MCF 10A (cell line): ENCODE measurements at regions not wholly inside any gene's neighbourhood (a gene's known extent, or its start where the extent isn't known, plus 50 kb on each side); places are given as distances from the start of the nearest gene placed in this dataset.
"Not testable (repeated sequence)": the region's sequence is repeated elsewhere in the genome, so short reads cannot be mapped to it uniquely, and the experiment has no call there.

ENCODE experiments used
- BruUV-seq: library from RNA; stranded (reverse); fragments of 400-500 nt; replicated peaks from 2 replicates; lab custom pipeline; 2021; lab: Mats Ljungman, UMichigan
- CTCF ChIA-PET: fragments of 300-600 bp; sonication (Branson Sonifier 250); formaldehyde crosslinking; extraction: SDS; loops from one replicate; lab custom pipeline; 2021; ENCODE audit warnings: antibody characterized with exemption, inconsistent platforms; lab: Yijun Ruan, JAX
- POLR2A ChIA-PET: fragments of 300-600, 350-650 bp; sonication (Branson Sonifier 250); formaldehyde crosslinking; extraction: SDS; loops from one replicate; lab custom pipeline; 2020; ENCODE audit warnings: antibody characterized with exemption, inconsistent platforms; lab: Yijun Ruan, JAX
- DNase-seq: peaks from one replicate; pipeline ENCODE4 v3.0.0-alpha.2; 2018; ENCODE audit not compliant: unreplicated experiment
- H3K27ac Mint-ChIP-seq: one replicate; pipeline ENCODE4 v1.8.0; 2022; ENCODE audit warnings: mild to moderate bottlenecking, low read depth, mixed read lengths; ENCODE audit not compliant: unreplicated experiment
- H3K27me3 Mint-ChIP-seq: one replicate; pipeline ENCODE4 v1.8.0; 2022; ENCODE audit warnings: mixed read lengths; ENCODE audit not compliant: insufficient read depth, unreplicated experiment
- H3K36me3 Mint-ChIP-seq: one replicate; pipeline ENCODE4 v1.8.0; 2022; ENCODE audit warnings: mild to moderate bottlenecking, moderate library complexity, mixed read lengths; ENCODE audit not compliant: insufficient read depth, unreplicated experiment
- H3K4me1 Mint-ChIP-seq: one replicate; pipeline ENCODE4 v1.8.0; 2022; ENCODE audit warnings: mixed read lengths; ENCODE audit not compliant: insufficient read depth, unreplicated experiment
- H3K4me3 Mint-ChIP-seq: one replicate; pipeline ENCODE4 v1.8.0; 2022; ENCODE audit warnings: mild to moderate bottlenecking, moderate library complexity, mixed read lengths; ENCODE audit not compliant: unreplicated experiment
- H3K9me3 Mint-ChIP-seq: one replicate; pipeline ENCODE4 v1.8.0; 2022; ENCODE audit warnings: mixed read lengths; ENCODE audit not compliant: unreplicated experiment
- intact Hi-C: fragments of 100-400 bp; cut with micrococcal nuclease; formaldehyde crosslinking; loops from 2 replicates; pipeline ENCODE4 v1.14.1; 2022
- TF ChIP-seq, protein P1 (sequence below): fragments of 200-600 bp; IDR thresholded peaks from one replicate; pipeline ENCODE4 v1.8.0; 2022; ENCODE audit warnings: antibody characterized with exemption, mild to moderate bottlenecking; ENCODE audit not compliant: unreplicated experiment

DNA sequence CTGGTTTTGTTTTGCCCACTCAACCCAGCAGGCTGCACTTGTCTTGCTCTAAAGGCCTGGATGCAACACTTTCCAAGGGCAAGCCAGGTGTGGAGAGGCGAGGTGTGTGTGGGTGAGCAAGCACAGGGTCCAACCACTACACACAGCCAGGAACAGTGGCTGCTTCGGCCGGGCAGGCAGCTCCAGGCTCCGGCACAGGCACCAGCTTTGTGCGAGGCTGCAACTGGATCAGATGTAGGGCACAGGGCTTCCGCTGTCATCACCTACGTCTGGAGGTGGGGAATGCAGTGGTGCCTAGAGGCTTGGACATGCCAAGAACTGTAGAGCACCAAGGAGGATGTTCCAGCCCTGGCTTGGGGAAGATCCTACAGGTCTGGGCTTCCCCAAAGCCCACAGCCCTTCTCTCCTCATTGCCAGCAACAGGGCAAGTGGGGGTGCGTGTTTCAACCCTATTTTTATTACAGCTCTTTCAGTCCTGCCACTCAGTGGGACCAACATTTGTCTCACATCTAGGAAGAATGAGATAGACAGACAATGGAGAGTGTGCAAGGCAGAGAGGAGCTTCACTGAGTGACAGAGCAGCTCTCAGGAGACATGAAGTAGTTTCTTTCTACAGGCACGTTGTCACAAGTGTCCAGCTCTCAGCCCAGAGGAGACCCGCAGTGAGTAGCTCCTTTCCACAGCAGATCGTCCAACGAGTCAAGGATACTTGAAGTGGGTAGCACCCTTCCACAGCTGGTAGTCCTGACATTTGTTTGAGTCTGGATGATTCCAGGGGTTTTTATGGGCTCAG, 622.2 kb downstream of the CDH9 start:
- CTCF ChIA-PET, result no interaction called here

GRCh38 chr5:26390608-26391007, 647.8 kb downstream of the CDH9 start:
- BruUV-seq, result no TSS peak
- ChIA-PET CTCF (no interaction called here), POLR2A (no interaction called here)
- no peak overlapping the region for H3K4me3 Mint-ChIP-seq
- no peak for DNase-seq
- H3K36me3 Mint-ChIP-seq, result peaks cover 6% of the 10 kb centered on the region
- no peak overlapping the region for H3K27ac Mint-ChIP-seq
- TF ChIP-seq, protein P1, sequence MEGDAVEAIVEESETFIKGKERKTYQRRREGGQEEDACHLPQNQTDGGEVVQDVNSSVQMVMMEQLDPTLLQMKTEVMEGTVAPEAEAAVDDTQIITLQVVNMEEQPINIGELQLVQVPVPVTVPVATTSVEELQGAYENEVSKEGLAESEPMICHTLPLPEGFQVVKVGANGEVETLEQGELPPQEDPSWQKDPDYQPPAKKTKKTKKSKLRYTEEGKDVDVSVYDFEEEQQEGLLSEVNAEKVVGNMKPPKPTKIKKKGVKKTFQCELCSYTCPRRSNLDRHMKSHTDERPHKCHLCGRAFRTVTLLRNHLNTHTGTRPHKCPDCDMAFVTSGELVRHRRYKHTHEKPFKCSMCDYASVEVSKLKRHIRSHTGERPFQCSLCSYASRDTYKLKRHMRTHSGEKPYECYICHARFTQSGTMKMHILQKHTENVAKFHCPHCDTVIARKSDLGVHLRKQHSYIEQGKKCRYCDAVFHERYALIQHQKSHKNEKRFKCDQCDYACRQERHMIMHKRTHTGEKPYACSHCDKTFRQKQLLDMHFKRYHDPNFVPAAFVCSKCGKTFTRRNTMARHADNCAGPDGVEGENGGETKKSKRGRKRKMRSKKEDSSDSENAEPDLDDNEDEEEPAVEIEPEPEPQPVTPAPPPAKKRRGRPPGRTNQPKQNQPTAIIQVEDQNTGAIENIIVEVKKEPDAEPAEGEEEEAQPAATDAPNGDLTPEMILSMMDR, result no peak
- H3K4me1 Mint-ChIP-seq, result peaks cover 16% of the 10 kb centered on the region
- H3K27me3 Mint-ChIP-seq, result no peaks in the 10 kb centered on the region
- H3K9me3 Mint-ChIP-seq, result peaks cover 13% of the 10 kb centered on the region
- intact Hi-C loops, result no loop called here

More for the DNA sequence above, 622.2 kb downstream of the CDH9 start:
- Mint-ChIP-seq H3K27me3 (no peaks in the 10 kb centered on the region), H3K4me3 (no peak overlapping the region), H3K4me1 (no peaks in the 10 kb centered on the region), H3K27ac (no peak overlapping the region), H3K9me3 (peaks cover 10% of the 10 kb centered on the region), H3K36me3 (no peaks in the 10 kb centered on the region)
- TF ChIP-seq, protein P1, result no peak
- DNase-seq, result no peak
- intact Hi-C loops, result no loop called here
- no TSS peak for BruUV-seq
- POLR2A ChIA-PET, result no interaction called here

DNA sequence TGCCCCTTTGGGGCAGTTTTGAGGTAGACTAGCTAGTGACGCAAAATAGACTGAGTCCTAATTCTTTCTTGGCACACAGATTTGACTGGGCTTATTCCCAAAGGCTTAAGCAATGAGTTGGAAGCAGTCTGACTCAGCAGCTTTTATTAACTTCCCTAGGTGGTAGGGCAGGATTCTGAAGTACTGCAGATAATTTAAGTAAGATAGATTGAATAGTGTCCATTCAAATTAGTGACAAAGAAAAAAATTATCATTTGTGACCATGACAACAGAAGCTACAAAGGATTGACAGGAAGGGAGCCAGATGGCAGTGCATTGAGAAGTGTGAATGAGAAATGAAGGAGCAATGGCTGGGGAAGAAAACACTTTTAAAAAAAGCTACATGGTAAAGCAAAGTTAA, 649.4 kb downstream of the CDH9 start:
- H3K36me3 Mint-ChIP-seq, result peaks cover 6% of the 10 kb centered on the region
- peaks cover 16% of the 10 kb centered on the region for H3K4me1 Mint-ChIP-seq
- H3K27me3 Mint-ChIP-seq, result no peaks in the 10 kb centered on the region
- intact Hi-C loops, result no loop called here
- ChIA-PET CTCF (interaction anchor here (0.6 to 1.2 kb wide), 2 partner anchors 15 to 22 kb away, joined by 3 to 4 read pairs; no protein-coding TSS in a partner anchor), POLR2A (interaction anchor here (0.5 kb wide), 1 partner anchor 312 kb away, joined by 3 read pairs; no protein-coding TSS in a partner anchor)
- no peak overlapping the region for H3K4me3 Mint-ChIP-seq
- H3K9me3 Mint-ChIP-seq, result peaks cover 4% of the 10 kb centered on the region
- TF ChIP-seq, protein P1, result no peak
- H3K27ac Mint-ChIP-seq, result peak overlapping the region; percentile 18
- peak; percentile 80 for DNase-seq
- no TSS peak for BruUV-seq

DNA sequence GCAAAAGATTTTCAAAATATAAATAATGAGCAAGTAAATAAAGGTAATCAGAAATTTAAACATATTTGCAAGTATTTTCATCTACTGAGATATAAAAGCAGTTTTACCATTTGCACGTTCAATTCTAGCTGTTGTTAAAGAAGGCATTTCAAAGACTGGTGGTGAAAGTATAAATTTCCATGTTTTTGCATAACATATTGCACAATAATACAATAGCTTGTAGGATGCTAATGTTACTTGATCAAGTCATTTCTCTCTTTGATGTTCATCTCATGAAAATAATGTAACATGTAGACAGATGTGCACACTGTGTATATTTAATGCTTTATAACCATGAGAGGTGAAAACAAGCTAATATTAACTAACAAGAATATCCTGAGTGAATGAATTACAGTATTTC, 651.9 kb downstream of the CDH9 start:
- Mint-ChIP-seq H3K4me3 (no peak overlapping the region), H3K36me3 (peaks cover 6% of the 10 kb centered on the region), H3K27ac (no peak overlapping the region), H3K9me3 (no peaks in the 10 kb centered on the region), H3K4me1 (peaks cover 16% of the 10 kb centered on the region), H3K27me3 (no peaks in the 10 kb centered on the region)
- no peak for DNase-seq
- TF ChIP-seq, protein P1, result no peak
- CTCF ChIA-PET, result no interaction called here
- POLR2A ChIA-PET, result interaction anchor here (1.1 kb wide), 1 partner anchor 9 kb away, joined by 3 read pairs; no protein-coding TSS in a partner anchor
- BruUV-seq, result no TSS peak
- intact Hi-C loops, result no loop called here

GRCh38 chr5:26364624-26365023, 673.8 kb downstream of the CDH9 start:
- BruUV-seq, H3K4me1 Mint-ChIP-seq, H3K27ac Mint-ChIP-seq, H3K27me3 Mint-ChIP-seq, H3K4me3 Mint-ChIP-seq, intact Hi-C loops, POLR2A ChIA-PET, H3K36me3 Mint-ChIP-seq: not testable (repeated sequence)
- DNase-seq, result peak; percentile 1
- CTCF ChIA-PET, result interaction anchor here (0.6 kb wide), 1 partner anchor 1729 kb away, joined by 3 read pairs; no protein-coding TSS in a partner anchor
- H3K9me3 Mint-ChIP-seq, result peaks cover 27% of the 10 kb centered on the region
